GM19035 (cell line): ENCODE measurements at regions not wholly inside any gene's neighbourhood (a gene's known extent, or its start where the extent isn't known, plus 50 kb on each side); places are given as distances from the start of the nearest gene placed in this dataset.

ENCODE experiments used
- ATAC-seq: cut with Tn5 transposase; IDR thresholded peaks from one replicate; pipeline ENCODE4 v1.9.1; 2021; ENCODE audit not compliant: unreplicated experiment

DNA sequence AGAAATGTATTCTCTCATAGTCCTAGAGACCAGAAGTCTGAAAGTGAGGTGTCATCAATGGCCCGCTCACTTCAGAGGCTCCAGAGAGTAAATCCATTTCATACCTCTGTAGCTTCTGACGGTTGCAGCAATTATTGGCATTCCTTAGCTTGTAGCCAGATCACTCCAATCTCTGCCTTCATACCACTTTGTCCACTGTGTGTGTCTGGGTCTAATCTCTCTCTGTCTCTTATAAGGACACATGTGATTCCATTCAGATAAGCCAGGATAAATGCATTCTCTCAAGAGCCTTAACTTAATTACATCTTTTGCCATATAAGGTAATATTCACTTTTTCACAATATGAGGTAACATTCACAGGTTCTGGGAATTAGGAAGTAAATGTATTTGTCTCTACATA lies 365.7 kb downstream of the GXYLT1 start:
- no peak for ATAC-seq

DNA sequence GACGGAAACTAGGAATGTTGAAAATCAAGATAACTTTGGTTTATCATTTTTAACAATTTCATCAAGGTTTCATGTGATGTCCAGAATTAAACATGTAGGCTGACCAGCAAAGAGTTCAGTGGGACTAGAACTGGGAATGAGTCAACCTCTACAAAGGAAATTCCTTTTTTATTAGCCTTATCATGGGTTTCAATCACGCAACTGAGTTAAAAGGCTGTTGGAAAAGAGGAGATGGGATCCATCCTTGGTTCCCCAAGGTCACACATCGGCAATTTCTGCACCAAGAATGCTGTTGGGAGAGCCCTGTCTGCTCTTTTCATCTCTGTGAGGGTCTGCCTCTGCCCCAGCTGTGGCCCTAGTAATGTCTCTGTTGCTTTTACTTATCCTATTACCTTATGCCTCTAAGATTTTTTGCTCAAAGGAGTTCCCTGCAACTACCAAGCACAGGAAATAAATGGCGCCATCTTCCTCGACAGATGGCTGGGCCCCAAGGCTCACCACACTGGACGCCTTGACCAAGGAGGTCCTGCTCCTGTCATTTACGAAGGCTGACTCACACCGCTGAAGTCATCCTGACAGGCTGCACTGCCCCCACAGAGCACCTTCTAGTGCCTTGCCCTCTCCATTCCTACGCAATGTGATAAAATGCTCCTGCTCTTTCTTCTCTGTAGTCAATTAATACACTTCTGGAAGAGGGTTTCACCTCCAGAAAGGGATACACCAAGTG lies 367.4 kb downstream of the GXYLT1 start:
- no peak for ATAC-seq

DNA sequence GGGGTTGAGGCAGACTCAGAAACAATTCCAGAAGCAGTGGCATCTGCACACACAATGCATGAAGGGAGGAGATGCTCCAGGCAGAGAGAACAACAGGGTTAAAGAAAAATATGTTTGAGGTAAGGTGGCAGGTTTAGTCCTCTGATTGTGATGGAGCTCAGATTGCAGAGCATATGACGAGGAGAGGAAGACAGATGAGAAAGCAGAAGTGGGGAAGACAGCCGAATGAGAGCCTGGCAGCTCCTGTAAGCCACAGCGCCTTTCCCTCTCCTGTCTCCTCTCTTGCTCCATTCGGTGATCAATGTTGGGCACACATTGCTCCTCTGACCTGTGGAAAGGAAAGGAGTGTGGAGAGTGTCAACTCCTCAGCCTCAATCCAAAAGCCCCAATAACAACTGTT lies 372.2 kb downstream of the GXYLT1 start:
- ATAC-seq: no peak

DNA sequence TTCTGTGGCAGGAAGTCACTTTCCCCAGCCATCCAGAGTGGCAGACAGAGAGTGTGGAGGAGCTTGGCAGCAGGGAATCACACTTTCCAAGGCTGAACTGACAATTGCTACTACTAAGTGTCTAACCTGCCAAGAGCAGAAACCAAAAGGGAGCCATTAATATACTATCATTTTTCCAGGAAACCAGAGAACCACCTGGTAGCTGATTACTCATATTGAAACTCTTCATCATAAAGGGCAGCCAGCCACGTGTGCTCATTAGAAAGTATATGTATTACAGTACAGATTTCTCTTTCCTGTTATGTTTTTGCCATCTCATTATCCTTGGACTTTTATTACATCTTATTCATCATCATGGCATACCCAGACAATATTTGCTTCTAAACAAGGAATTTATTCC lies 374.9 kb downstream of the GXYLT1 start:
- peak; percentile 56 for ATAC-seq

GRCh38 chr12:41768456-41768855 lies 376.2 kb downstream of the GXYLT1 start:
- ATAC-seq: no peak

DNA sequence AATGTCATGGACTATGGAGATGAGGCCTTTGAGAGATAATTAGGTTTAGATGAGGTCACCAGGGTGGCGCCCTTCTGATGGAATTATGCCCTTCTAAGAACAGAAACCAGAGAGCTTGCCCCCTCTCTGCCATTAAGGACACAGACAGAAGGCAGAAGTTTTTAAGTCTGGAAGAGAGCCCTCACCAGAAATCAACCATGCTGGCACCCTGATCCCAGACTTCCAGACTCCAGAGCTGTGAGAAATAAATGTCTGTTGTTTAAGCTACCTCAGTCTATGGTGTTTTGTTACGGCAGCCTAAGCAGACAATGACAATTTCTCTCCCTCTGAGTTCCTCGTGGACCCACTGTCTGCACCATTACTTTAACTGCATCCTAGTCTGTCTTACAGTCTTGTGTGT lies 382.0 kb downstream of the GXYLT1 start:
- no peak for ATAC-seq

GRCh38 chr12:41745593-41745992 lies 399.1 kb downstream of the GXYLT1 start:
- no peak for ATAC-seq

- ATAC-seq: no peak
Observed at GRCh38 chr12:41743835-41744234, 400.8 kb downstream of the GXYLT1 start.

GRCh38 chr12:41739066-41739465 lies 405.6 kb downstream of the GXYLT1 start:
- ATAC-seq: no peak

DNA sequence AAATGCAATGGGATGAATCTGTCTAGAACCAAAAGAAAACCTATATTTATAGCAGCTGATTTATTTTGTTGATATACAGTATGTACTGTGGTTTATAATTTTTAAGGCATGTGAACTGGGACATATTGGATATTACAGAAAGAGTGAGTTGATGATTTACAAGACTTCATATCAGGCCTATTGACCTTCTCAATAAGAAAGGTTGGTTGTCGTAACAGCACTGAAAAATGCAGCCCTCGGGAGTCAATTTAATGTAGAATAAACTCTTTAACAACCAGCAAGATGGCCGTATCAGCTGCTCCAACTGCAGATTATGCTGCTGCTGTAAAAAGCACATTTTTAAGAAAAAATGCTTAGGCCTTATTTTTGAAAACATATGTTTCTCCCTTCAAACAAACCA lies 407.3 kb downstream of the GXYLT1 start:
- no peak for ATAC-seq

DNA sequence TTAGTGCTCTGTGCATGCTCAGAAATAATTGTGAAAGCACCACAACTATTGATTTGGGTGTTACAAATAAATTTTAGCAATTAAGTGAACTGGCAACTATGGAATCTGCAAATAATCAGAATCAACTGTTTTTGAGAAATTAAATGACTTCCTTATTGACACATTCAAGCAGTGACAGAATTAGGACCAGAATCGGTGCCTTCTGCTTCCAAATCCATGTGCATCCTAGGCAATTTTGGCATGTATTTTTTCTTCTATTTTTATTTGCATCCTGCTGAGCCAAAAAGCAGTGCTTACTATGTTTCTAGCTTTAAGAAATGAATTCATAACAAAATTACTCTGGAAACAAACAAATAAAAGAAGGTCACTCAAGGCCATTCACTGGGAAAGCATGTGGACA lies 408.2 kb downstream of the GXYLT1 start:
- no peak for ATAC-seq

GRCh38 chr12:41731691-41732090 lies 413.0 kb downstream of the GXYLT1 start:
- ATAC-seq: no peak

DNA sequence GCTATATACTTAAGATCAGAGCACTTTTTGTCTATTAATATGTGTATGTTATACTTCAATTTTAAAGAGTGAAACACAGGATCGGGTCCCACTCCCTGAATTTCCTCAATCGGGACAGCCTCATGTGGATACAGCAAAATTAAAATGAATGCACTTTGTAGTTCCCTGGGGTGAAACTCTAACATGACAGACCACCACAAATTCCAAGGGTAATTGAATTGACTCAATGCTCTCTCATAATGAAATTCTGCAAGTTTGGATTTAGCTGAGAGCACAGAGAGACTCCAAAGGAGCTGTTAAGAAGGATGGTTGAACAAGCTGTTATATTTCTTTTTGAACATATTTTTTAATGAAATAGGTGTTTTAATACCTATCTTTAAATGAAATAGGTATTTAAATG lies 413.6 kb downstream of the GXYLT1 start:
- ATAC-seq: no peak

GRCh38 chr12:41724216-41724615 lies 420.5 kb downstream of the GXYLT1 start:
- no peak for ATAC-seq

DNA sequence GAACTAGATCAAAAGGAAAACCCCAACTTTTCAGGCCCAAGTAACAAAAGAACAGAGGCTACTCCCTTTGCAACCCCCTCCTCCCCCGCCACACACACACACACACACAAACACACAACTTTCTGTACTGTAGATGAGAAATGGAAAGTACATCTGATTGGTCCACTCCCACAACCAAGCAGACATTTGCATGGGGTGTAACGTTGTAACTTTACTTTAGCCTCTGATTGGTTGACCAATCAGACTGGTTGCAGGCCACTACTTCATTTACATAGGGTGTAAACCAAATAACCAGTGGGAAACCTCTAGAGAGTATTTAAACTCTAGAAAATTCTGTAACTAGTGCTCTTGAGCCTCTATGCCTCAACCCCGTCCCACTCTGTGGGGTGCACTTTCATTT lies 425.5 kb downstream of the GXYLT1 start:
- ATAC-seq: no peak

GRCh38 chr12:41715256-41715655 lies 429.4 kb downstream of the GXYLT1 start:
- no peak for ATAC-seq

DNA sequence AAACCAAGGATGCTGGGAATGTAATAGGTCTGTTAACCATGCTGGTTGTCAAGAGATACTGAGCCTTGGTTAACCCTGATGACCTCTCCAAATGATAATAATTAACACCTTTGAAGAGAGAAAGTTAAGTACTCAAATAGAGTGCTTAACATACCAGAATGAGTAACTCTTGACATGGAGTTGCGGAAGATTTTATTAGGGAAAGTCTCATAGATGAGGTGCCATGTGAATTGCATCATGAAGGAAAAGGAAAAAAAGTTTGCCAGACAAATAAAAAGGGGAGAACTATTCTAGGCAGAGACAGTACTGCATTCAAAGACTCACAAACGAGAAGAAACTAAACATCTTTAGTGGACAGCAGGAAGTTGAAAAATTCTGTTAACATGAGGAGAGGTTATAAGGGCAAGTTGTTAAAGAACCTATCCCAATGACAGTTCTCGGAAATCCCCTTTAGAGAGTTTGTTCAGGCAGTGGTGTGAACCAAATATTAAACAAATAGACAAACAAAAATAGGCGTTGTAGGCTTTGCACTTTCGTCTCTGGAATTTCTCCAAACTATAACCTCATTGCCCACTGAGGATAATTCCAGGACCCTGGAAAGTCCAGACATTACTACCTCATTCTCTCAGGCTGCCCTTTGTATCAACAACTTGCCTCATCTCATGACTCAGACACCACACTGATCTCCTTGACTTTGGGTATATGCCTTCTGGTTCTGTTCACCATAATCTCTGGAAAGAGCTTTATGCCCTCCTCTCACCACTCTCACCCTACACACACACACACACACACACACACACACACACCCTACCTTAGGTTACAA lies 435.0 kb downstream of the GXYLT1 start:
- no peak for ATAC-seq

- no peak for ATAC-seq
Observed at GRCh38 chr12:41709012-41709411, 435.7 kb downstream of the GXYLT1 start.

DNA sequence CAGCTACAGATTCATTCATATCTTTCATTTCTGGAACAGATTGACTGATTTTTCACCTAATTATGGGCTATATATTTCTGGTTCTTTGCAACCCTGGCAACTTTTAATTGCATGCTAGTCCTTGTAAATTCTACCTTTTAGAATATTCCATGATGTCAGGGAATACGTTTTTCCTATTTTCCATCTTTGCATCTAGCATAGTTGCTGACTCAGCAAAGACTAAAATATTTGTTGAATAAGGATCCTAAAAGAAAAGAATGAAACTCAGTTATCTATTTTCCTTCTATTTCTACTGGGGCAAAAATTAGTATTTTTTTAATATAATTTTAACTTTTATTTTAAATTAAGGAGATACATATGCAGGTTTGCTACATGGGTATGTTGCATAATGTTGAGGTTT lies 438.3 kb downstream of the GXYLT1 start:
- ATAC-seq: no peak

- no peak for ATAC-seq
Observed at GRCh38 chr12:41701943-41702601, 442.6 kb downstream of the GXYLT1 start.

DNA sequence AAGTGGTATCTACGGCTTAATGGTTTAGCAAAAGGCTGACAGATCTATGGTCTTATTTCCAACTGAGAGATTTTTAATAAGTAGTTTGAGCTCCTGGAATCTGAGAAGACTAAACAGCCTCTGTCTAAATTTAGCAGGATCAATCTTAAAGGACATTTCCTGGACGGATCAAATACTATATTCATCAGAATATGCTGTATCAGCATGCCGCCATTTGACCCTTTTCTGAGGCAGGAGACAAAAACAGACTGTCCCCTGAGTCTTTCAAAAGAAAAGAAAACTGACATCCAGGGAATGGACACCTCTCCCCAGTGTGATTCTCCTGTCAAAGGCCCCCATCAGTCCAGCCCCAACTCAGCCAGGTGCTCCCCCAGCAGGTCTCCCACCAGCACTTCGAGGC lies 443.7 kb downstream of the GXYLT1 start:
- ATAC-seq: no peak

DNA sequence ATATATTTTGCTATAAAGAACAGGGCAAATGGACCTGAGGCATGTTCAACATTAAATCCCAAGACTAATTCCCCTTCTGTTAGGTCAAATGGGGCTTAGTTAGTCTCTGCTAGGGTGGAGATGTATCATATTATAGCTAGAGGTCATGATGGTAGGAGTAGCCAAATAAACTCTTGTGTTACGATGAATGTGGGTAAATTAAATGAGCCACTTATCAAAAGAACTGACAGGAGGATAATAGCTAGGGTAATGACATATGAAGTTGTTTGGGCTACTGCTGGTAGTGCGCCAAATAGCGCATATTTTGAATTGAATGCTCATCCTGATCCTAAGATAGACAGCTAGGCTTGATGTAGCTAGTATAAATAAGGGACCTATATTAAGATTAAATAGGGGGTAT lies 445.0 kb downstream of the GXYLT1 start:
- ATAC-seq: no peak
